PC-9 (cell line): ENCODE measurements at regions not wholly inside any gene's neighbourhood (a gene's known extent, or its start where the extent isn't known, plus 50 kb on each side); places are given as distances from the start of the nearest gene placed in this dataset.
"Not testable (repeated sequence)": the region's sequence is repeated elsewhere in the genome, so short reads cannot be mapped to it uniquely, and the experiment has no call there.

Experiments used
- BruUV-seq: library from RNA; stranded (reverse); fragments of 400-500 nt; replicated peaks from 2 replicates; lab custom pipeline; 2021; lab: Mats Ljungman, UMichigan
- CTCF ChIA-PET: fragments of 300-600 bp; sonication (Branson Sonifier 250); formaldehyde crosslinking; loops from one replicate; lab custom pipeline; 2022; ENCODE audit warnings: antibody characterized with exemption; lab: Charles Lee
- POLR2A ChIA-PET: fragments of 300-600 bp; sonication (Branson Sonifier 250); formaldehyde crosslinking; loops from one replicate; lab custom pipeline; 2022; ENCODE audit warnings: antibody characterized with exemption; ENCODE audit not compliant: unreplicated experiment; lab: Charles Lee
- DNase-seq, 2 experiments: peaks; one replicate each; pipeline versions ENCODE4 v3.0.0 to v3.0.0-alpha.2; 2015 to 2022; ENCODE audit warnings: mixed read lengths in 1 of 2
- H2AFZ ChIP-seq: fragments of 200-600 bp; sonication (generic); 2 replicates; pipeline ENCODE4 v1.8.1; 2017; ENCODE audit warnings: antibody characterized with exemption
- H3F3A ChIP-seq: fragments of 200-600 bp; sonication (generic); 2 replicates; pipeline ENCODE4 v1.8.1; 2017; ENCODE audit warnings: antibody characterized with exemption, mild to moderate bottlenecking, low read depth; ENCODE audit not compliant: insufficient read depth
- H3K27ac ChIP-seq: fragments of 200-600 bp; sonication (generic); 2 replicates; pipeline ENCODE4 v1.6.1; 2016; ENCODE audit warnings: mixed run types
- H3K27me3 ChIP-seq: fragments of 200-600 bp; sonication (generic); 2 replicates; pipeline ENCODE4 v1.6.1; 2016; ENCODE audit warnings: low read depth, mixed run types; ENCODE audit not compliant: insufficient read depth
- H3K36me3 ChIP-seq: fragments of 200-600 bp; sonication (generic); 2 replicates; pipeline ENCODE4 v1.6.1; 2016; ENCODE audit warnings: low read depth, mixed run types
- H3K4me1 ChIP-seq: fragments of 200-600 bp; sonication (generic); replicated peaks from 2 replicates; pipeline ENCODE4 v1.6.1; 2016; ENCODE audit warnings: mixed run types; ENCODE audit not compliant: insufficient read depth
- H3K4me2 ChIP-seq: fragments of 200-600 bp; sonication (generic); 2 replicates; pipeline ENCODE4 v1.6.1; 2017; ENCODE audit warnings: mixed run types
- H3K4me3 ChIP-seq: fragments of 200-600 bp; sonication (generic); 2 replicates; pipeline ENCODE4 v1.6.1; 2016; ENCODE audit warnings: mixed run types
- H3K79me2 ChIP-seq: fragments of 200-600 bp; sonication (generic); 2 replicates; pipeline ENCODE4 v1.6.1; 2017; ENCODE audit warnings: low read depth, mixed run types
- H3K9me2 ChIP-seq: fragments of 200-600 bp; sonication (generic); 2 replicates; pipeline ENCODE4 v1.8.1; 2017; ENCODE audit warnings: mild to moderate bottlenecking; ENCODE audit not compliant: insufficient read depth
- H3K9me3 ChIP-seq: fragments of 200-600 bp; sonication (generic); 2 replicates; pipeline ENCODE4 v1.8.1; 2016; ENCODE audit warnings: low read depth; ENCODE audit not compliant: insufficient read depth
- H4K20me1 ChIP-seq: fragments of 200-600 bp; sonication (generic); 2 replicates; pipeline ENCODE4 v1.8.1; 2017; ENCODE audit not compliant: insufficient read depth
- EZH2 ChIP-seq: fragments of 200-600 bp; sonication (generic); IDR thresholded peaks from 2 replicates; pipeline ENCODE4 v1.8.0; 2017; ENCODE audit warnings: antibody characterized with exemption, low read depth
- intact Hi-C: fragments of 100-400 bp; cut with micrococcal nuclease; formaldehyde crosslinking; loops from one replicate; pipeline ENCODE4 v1.10.0; 2022; ENCODE audit not compliant: unreplicated experiment
- TF ChIP-seq, protein P1 (sequence below): fragments of 200-600 bp; sonication (generic); conservative IDR thresholded peaks from 2 replicates; pipeline ENCODE4 v1.6.1; 2017; ENCODE audit warnings: mixed run types, antibody characterized with exemption, mild to moderate bottlenecking, moderate library complexity

DNA sequence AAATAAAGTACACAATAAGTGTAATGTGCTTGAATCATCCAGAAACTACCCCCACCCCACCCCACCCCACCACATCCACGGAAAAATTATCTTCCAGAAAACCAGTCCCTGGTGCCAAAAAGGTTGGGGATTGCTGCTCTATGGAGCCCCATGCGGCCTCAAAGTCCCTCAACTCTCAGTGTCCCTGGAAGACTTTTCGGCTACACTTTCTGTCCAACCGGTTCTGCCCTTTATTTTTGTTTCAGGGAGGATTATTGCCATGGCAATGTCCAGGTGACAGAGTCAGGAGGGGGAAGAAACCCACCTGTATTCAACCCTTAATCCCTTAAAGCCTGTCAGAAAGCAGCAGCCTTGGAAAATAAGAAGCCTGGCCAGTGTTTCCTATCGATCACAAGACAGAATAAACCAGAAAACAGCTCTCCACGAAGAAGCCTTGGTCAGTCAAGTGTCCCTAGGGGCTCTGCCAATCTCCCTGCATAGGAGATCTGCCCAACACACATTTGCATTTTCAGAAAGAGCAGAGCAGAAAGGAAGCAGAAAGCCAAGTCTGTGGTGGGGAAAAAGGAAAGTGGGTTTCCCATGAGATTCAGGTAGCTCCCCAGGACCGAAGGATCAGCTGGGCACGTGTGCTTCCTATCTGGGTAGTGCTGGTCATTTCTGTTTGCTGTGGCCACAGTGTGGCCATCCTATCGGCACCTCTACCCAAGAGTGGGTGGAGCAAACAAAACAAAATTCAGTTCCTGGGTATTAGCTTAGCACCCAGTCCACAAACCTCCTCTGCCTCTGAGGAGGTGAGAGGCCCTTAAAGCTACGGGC, 342.7 kb downstream of the SOX9 start:
- DNase-seq = peak in 1 of 2 experiments; percentile 59
- TF ChIP-seq, protein P1, sequence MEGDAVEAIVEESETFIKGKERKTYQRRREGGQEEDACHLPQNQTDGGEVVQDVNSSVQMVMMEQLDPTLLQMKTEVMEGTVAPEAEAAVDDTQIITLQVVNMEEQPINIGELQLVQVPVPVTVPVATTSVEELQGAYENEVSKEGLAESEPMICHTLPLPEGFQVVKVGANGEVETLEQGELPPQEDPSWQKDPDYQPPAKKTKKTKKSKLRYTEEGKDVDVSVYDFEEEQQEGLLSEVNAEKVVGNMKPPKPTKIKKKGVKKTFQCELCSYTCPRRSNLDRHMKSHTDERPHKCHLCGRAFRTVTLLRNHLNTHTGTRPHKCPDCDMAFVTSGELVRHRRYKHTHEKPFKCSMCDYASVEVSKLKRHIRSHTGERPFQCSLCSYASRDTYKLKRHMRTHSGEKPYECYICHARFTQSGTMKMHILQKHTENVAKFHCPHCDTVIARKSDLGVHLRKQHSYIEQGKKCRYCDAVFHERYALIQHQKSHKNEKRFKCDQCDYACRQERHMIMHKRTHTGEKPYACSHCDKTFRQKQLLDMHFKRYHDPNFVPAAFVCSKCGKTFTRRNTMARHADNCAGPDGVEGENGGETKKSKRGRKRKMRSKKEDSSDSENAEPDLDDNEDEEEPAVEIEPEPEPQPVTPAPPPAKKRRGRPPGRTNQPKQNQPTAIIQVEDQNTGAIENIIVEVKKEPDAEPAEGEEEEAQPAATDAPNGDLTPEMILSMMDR = no peak
- no peak for TF ChIP-seq EZH2
- Histone ChIP-seq H4K20me1 (no peaks in the 10 kb centered on the region), H3K4me1 (peaks cover 95% of the 10 kb centered on the region), H3K9me3 (no peaks in the 10 kb centered on the region), H3K27me3 (no peaks in the 10 kb centered on the region), H2AFZ (no peak overlapping the region), H3K4me3 (no peak overlapping the region), H3K36me3 (no peaks in the 10 kb centered on the region), H3K27ac (peak overlapping the region; percentile 100), H3F3A (peaks cover 54% of the 10 kb centered on the region), H3K79me2 (peaks cover 92% of the 10 kb centered on the region), H3K4me2 (peak overlapping the region; percentile 1; the same call in 1 of the 2 replicates), H3K9me2 (no peaks in the 10 kb centered on the region)
- no TSS peak for BruUV-seq
- intact Hi-C loops = loop anchor here (2.0 kb wide), 2 partner anchors 125 to 253 kb away; no protein-coding TSS in a partner anchor
- ChIA-PET CTCF (no interaction called here), POLR2A (no interaction called here)

DNA sequence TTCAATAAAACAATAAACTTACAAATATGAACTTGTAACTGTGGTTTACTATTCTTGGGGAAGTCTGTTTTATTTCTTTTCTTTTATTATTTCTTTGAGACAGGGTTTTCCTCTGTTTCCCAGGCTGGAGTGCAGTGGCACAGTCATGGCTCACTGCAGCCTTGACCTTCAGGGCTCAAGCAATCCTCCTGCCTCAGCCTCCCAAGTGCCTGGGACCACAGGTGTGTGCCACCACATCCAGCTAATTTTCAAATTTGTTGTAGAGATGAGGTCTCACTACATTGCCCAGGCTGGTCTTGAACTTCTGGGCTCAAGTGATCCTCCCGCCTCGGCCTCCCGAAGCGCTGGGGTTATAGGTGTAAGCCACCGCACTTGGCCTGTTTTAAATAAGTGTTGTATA, 343.4 kb downstream of the SOX9 start:
- H3K4me3 ChIP-seq, H3K36me3 ChIP-seq, POLR2A ChIA-PET, H2AFZ ChIP-seq, H4K20me1 ChIP-seq, CTCF ChIA-PET, DNase-seq, H3K9me3 ChIP-seq, BruUV-seq, H3K9me2 ChIP-seq, H3K27me3 ChIP-seq: not testable (repeated sequence)
- intact Hi-C loops = loop anchor here (2.0 kb wide), 2 partner anchors 125 to 253 kb away; no protein-coding TSS in a partner anchor
- Histone ChIP-seq H3K27ac (peak overlapping the region; percentile 100), H3K79me2 (peaks cover 92% of the 10 kb centered on the region), H3F3A (peaks cover 47% of the 10 kb centered on the region), H3K4me2 (0 out of 2 replicates have a peak overlapping the region, but pooled peaks have one; percentile 92), H3K4me1 (peaks cover 91% of the 10 kb centered on the region)

DNA sequence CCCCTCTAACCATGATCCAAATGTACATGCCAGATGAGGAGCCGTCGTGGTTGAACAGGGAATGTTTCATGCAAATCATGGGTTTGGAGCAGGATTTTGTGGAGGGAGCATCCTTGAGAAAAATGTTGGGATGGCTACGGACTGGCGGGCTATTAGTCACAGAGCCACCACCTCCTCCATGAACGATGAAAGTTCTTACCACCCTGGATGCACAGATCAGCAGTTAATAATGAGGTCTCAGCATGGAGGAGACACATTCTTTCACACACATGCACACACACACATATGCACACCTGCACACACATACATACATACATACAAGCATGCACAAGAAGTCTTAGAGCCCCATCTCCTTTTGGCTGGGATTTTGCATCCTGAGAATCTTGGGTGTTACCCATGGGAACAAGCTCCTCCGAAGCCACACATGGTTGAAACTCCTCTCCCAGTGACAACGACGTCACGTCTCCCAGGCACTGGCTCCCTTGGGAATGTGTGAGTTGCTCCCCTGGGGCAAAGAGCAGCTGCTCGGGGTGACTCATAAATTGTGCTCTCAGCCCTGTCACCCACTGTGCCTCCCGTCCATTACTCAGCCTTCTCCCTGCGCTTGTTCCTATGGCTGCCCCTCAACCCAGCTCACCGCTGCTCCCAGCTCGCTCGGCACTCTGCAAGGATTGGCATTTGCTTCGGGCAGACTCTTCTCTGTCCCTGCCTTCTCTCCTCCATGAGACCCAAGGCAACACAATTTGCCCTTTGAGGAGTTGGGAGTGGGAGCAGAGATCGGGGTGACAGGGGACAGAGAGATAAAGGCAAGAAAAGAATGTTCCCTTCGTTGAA, 344.6 kb downstream of the SOX9 start:
- Histone ChIP-seq H3K79me2 (peaks cover 92% of the 10 kb centered on the region), H3K9me3 (no peaks in the 10 kb centered on the region), H3K4me1 (peaks cover 79% of the 10 kb centered on the region), H2AFZ (no peak overlapping the region), H3K36me3 (no peaks in the 10 kb centered on the region), H3K9me2 (no peaks in the 10 kb centered on the region), H3K27me3 (no peaks in the 10 kb centered on the region), H3F3A (peaks cover 47% of the 10 kb centered on the region), H3K4me2 (peak overlapping the region; percentile 92), H3K4me3 (peak overlapping the region; percentile 53), H3K27ac (peak overlapping the region; percentile 100), H4K20me1 (no peaks in the 10 kb centered on the region)
- DNase-seq = peak; percentile 92 to 97
- ChIA-PET POLR2A (interaction anchor here (0.6 to 1.6 kb wide), 6 partner anchors 9 to 345 kb away, joined by 4 to 8 read pairs (median 6); partner anchors contain the start of gene SOX9), CTCF (interaction anchor here (0.9 to 1.1 kb wide), 3 partner anchors 43 to 1698 kb away, joined by 3 to 4 read pairs (median 3); no protein-coding TSS in a partner anchor)
- no peak for TF ChIP-seq EZH2
- TF ChIP-seq, protein P1 = no peak
- BruUV-seq = TSS peak; percentile 76
- intact Hi-C loops = loop anchor here (1.0 to 5.0 kb wide), 9 partner anchors 44 to 344 kb away; partner anchors contain the start of gene SOX9
